Panc1 (cell line): ENCODE measurements at regions not wholly inside any gene's neighbourhood (a gene's known extent, or its start where the extent isn't known, plus 50 kb on each side); places are given as distances from the start of the nearest gene placed in this dataset.

Experiments
- POLR2AphosphoS5 ChIP-seq: IDR thresholded peaks from 2 replicates; pipeline ENCODE4 v1.6.1; 2012; ENCODE audit warnings: mild to moderate bottlenecking, low read depth, low read length, moderate library complexity
- TCF7L2 ChIP-seq: IDR thresholded peaks from 2 replicates; pipeline ENCODE4 v1.6.1; 2011; ENCODE audit warnings: mild to moderate bottlenecking, low read depth, low read length, inconsistent platforms
- TF ChIP-seq, protein P1 (sequence below): fragments of 450-650 bp; IDR thresholded peaks from 2 replicates; pipeline ENCODE4 v1.5.1; 2017; ENCODE audit warnings: mild to moderate bottlenecking

DNA sequence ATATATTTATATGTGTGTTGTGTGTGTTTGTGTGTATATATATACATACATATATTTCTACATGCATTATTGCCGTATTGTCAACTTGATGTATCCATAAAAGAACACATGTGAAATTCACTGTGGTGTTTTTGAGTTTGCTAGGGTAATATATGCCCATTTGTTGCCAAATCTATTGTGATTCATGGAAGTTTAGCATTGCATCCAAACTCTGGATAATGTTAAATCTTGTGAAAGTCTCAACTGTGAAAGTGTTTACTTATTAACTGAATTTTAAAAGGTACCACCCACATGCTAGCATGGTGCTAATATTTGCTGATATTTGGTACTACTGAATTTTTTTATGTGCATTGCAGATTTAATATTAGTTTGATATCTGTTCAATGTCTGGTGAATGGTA, 96.6 kb upstream of the SLC8A1 start:
- TF ChIP-seq, protein P1, sequence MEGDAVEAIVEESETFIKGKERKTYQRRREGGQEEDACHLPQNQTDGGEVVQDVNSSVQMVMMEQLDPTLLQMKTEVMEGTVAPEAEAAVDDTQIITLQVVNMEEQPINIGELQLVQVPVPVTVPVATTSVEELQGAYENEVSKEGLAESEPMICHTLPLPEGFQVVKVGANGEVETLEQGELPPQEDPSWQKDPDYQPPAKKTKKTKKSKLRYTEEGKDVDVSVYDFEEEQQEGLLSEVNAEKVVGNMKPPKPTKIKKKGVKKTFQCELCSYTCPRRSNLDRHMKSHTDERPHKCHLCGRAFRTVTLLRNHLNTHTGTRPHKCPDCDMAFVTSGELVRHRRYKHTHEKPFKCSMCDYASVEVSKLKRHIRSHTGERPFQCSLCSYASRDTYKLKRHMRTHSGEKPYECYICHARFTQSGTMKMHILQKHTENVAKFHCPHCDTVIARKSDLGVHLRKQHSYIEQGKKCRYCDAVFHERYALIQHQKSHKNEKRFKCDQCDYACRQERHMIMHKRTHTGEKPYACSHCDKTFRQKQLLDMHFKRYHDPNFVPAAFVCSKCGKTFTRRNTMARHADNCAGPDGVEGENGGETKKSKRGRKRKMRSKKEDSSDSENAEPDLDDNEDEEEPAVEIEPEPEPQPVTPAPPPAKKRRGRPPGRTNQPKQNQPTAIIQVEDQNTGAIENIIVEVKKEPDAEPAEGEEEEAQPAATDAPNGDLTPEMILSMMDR: no peak
- TF ChIP-seq POLR2AphosphoS5 (no peak), TCF7L2 (no peak)
